ENCODE measurements at regions not wholly inside any gene's neighbourhood (a gene's known extent, or its start where the extent isn't known, plus 50 kb on each side); places are given as distances from the start of the nearest gene placed in this dataset.

DNA sequence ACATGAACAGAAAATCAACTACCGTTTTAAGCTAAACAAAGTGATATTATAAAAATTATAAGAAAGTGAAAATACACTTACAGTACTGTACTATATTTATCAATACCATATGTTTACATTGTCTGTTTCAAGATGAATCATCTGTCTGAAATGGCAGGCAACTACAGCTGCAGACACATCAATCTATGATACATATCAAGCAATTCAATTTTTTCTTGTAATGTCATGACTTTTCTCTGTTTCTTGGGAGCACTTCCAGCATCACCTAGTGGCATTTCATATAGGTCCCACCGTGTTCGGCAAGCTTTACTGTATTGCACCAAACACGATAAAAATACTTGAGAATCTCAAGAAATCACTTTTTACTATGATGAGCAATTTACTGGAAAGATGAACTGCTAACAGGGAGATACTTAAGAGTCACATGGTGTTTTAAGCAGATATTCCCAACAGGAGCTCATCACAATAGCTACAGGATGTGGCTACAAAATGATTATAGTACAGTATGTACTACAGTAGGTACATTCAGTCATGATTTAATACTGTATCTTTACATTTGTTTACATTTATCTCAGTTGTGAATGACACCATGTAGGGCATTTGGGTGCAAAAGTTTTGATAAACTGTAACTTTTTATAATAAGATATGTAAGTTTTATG is 207.4 kb downstream of the ADAM29 start:
- no peak for DNase-seq (ENCODE audit: low spot score)

DNA sequence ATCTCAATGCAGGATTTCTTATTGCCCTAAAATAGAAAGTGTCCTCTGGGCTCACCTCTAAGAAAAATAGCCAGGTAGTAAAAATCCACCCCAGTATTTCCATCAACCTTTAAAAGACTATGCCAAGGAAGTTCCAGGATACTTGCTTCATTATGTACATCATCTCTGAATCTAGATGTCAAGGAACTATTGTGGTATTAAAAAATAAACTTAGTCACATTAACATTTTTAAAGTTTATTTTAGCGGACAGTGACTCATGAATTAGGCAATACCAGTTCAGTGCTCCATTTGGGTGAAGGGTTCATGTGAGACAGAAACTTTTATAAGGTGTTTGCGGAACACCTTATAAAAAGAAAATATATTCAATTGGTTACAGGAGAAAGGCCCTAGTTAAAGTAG is 209.2 kb downstream of the ADAM29 start:
- DNase-seq (ENCODE audit: low spot score): no peak

DNA sequence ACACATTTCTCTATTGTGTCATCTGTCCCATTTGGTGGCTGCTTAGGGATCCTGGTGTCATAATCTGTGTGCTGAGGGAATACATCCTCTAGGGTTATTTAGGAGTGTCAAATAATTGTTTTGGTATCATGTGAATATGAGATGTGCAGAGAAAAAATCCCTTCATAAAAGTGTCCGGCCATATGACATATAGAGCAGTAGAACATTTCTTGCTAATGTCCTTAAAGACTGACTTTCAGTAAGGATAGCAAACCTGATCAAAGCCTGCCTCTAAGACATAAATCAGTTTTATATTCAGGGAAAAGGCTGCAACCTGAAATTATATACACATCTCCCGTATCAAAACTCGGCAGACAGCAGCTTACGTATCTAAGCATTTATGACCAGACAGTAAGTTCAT is 211.6 kb downstream of the ADAM29 start:
- DNase-seq (ENCODE audit: low spot score): no peak

DNA sequence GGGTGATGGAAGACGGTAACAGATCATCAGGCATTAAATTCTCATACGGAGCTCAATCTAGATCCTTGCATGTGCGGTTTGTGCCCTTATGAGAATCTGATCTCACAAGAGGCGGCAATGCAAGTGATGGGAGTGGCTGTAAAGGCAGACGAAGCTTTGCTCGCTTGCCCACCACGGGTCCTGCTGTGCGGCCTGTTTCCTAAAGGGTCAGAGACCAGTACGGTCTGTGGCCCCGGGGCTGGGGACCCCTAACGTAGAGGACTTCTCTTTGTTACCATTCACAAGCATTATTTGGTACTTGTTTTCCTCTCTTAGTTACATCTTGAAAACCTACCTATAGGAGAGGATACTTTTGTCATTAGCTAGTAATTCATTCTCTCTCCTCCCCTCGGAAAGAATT is 221.0 kb downstream of the ADAM29 start:
- DNase-seq (ENCODE audit: low spot score): no peak

DNA sequence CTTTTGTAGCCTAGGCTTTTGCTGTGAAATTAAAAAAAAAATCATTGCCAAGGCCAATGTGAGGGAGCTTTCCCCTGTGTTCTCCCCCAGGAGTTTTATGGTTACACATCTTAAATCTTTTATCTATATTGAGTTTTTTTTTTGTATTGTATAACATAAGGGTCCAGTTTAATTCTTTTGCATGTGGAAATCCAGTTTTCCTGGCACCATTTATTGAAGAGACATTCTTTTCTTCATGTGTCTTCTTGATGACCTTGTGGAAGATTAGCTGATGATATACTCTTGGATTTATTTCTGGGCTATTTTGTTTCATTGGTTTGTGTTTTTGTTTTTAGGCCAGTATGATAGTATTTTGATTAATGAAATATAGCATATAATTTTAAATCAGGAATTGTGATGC is 225.0 kb downstream of the ADAM29 start:
- DNase-seq (ENCODE audit: low spot score): no peak

DNA sequence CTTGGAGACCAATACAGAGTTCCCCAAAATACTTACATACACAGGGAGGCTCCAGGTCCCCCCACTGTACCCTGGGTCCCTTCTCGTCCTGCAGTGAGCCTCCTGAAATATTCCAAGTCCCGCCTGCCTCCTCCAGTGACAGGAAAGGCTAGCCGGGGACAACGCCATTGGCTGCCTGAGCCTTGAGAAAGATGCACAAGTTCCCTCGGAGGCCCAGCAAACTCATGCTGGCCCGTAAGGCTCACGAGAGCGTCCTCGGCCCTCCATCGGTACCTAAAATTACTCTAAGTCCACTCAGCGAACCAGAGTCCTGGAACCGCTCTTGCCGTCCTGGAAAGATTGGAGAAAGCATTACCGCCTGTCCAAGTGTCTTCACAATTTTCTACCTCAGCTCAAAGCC is 228.6 kb downstream of the ADAM29 start:
- no peak for DNase-seq (ENCODE audit: low spot score)

DNA sequence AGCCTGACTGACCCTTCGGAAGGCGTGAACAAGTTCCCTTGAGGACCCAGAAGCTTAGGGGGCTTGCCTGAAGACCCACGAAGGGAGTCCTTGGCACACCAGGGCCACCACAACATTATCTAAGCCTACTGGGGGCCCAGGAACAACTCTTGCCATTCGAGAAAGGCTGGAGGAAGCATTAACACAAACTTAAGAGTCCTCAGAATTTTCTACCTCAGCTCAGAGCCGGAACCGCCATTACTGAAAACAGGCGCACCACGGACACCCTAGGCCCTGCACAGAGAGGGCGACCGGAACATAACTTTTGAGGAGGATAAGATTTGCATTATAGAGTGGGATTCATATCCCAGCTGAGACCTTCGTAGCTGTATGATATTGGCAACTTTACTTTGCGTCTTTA is 229.1 kb downstream of the ADAM29 start:
- DNase-seq (ENCODE audit: low spot score): no peak

DNA sequence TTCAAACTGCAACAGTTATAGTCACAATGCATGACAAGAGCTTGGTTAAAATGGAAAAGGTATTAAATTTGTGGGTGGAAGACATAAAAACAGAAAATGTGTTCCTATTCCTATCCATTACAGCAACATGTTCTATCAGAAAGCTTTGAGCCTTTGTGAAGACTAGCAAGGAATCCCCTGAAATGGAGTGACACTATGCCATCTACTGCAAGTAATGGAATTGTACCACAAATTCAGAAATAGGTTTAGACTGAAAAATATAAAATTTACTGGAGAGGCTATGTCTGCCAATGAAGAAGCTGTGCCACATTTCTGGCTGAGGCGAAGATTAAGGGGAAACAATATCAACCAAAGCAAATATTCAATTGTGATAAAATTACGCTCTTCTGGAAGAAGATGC is 247.9 kb downstream of the ADAM29 start:
- DNase-seq (ENCODE audit: low spot score): no peak

DNA sequence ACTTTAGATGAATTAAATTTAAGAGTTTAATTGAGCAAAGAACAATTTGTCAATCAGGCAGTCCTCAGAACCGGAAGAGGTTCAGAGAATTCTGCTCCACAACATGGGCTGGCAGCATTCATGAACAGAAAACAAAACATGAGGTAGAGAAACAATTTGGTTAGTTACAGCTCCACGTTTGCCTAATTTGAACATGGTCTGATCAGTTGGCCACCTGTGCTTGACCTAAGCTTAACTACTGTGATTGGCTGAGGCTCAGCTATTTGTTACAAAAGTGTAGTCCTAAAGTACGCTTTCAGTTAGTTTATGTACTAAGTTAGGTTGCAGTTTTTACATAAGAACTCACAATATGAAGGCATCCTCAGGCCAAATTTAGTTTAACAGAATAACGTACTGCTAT is 258.6 kb downstream of the ADAM29 start:
- DNase-seq (ENCODE audit: low spot score): no peak

DNA sequence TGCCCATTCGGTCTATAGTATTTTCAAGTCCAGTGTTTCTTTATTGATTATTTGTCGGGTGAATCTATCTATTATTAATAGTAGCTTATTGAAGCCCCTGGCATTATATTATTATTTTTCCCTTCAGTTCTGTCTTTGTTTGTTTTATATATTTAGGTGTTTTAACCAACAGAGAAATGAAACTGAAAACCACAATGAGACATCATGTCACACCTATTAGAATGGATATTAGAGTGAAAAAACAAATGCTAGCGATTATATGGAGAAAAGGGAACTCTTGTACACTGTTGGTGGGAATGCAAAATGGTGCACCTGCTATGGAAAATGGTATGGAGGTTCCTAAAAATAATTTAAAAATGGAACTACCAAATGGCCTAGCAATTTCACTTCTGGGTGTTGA is 272.5 kb downstream of the ADAM29 start:
- no peak for DNase-seq (ENCODE audit: low spot score)

DNA sequence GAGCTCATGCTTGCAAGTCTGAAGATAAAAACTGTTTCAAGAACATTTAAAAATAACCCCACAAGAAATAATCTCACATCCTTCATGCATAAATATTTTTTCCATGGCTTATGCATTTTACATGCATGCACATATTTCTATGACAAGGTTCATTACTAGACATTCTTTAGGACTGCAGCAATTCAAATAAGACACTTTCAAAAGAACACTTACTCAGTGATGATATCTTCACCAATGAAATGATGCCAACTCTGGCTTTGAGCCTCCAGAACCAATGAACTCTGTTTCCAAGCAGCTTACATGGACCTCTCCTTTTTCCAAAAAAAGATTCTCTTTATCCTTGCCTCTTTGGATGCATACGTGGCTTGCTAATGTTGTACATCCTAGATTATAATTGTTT is 279.9 kb downstream of the ADAM29 start:
- DNase-seq (ENCODE audit: low spot score): no peak

DNA sequence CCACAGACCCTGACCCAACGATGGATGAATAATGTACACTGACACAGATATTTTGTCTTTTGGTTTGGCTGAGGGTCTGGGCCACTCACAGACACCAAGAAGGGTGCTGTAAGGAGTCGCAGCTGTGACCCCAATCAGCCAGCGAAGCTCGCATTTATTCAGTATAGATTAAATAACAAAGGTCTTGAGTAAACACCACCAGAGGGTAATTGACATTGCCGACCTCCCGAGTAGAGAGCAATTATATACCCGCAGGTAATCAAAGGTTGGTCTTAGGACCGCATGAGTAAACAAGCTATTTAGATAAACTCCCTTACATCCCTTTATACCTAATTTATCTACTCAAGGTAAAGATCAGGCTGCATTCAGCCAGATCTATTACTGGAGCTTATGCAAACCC is 297.1 kb downstream of the ADAM29 start:
- no peak for DNase-seq (ENCODE audit: low spot score)

DNA sequence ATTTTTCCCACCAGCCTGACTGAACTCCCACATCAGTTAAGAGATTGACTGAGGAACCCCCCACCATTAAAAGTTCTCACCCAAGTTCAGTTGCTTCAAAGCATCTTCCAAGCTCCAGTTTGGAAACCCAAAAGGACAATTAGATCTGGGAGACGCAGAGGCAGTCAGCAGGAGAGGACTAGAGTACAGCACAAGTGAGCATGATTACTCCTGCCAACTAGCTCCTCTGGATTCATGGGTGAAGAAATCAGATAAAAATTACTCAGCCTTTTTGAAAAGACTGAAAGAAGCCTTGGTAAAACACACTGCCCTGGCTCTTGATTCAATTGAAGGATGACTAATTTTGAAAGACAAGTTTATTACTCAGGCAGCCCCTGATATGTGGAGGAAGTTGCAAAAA is 297.5 kb downstream of the ADAM29 start:
- no peak for DNase-seq (ENCODE audit: low spot score)

DNA sequence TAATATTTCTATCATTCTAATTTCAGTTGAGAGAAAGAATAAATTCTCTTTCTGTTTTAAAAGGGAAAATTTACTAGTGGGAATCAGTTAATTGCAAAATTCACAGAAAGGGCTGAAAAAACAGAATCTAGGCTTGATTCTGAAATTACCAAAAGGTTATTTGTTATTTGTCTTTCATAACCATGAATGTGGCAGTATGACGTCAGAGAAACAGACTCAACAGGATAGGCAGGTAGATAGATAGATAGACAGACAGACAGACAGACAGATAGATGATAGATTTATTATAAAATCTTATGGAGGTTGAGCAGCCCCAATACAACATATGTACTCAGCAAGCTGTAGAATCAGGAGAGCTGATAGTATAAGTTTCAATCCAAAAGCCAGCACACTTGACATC is 311.0 kb downstream of the ADAM29 start:
- no peak for DNase-seq (ENCODE audit: low spot score)

DNA sequence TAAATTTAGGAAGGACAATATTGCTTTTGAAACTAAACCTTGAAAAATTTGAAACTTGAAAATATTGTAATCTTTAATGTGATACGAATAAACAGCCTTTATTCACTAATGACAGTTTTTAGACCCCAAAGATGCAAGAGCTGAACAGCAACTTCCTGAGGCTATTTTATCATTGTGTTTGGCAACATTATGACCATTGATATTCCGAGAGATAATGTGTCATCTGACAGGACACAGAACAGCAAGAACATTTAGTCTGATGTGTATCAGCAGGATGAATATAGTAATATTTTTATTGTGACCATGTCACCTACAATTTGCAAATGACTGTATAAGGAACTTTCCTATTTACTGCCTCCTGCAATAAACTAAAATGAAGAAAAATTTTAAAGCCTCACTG is 316.0 kb downstream of the ADAM29 start:
- no peak for DNase-seq (ENCODE audit: low spot score)

DNA sequence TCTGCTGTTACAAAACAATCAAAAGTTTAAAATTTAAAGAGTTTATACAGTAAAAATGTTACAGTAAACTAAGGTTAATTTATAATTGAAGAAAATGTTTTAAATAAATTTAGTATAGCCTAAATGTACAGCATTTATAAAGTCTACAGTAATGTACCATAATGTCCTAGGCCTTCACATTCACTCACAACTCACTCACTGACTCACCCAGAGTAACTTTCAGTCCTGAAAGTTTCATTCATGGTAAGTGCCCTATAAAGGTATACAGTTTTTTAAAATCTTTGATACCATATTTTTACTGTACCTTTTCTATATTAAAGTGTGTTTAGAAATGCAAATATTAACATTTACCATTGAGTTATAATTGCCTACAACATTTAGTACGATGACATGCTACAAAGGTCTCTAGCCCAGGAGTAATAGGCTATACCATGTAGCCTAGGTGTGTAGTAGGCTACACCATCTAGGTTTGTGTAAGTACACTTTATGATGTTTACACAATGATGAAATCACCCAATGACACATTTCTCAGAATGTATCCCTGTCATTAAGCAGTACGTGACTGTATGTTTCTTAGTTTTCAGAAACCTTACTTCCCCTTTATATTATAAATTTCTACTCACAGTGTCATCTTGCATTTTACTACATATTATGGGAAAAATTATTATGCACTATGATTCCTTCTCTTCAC is 320.8 kb downstream of the ADAM29 start:
- no peak for DNase-seq (ENCODE audit: low spot score)

DNA sequence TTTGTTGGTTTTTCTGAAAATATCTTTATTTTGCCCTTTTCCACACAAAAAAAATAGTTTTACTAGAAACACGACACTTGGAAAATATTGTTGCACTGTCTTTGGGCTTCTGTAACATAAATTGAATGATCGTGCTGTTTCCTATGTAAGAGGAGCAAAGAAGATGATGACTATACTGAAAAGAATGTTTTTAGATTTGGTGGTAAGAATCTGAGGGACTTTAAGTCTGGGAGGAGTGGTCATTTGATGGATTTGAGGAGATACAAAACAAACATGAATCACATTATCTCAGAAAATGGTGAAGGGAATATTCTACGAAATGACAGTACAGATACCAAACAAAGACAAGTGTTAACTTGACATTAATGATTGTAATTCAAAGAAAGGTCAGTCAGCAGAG is 328.8 kb downstream of the ADAM29 start:
- DNase-seq (ENCODE audit: low spot score): no peak

DNA sequence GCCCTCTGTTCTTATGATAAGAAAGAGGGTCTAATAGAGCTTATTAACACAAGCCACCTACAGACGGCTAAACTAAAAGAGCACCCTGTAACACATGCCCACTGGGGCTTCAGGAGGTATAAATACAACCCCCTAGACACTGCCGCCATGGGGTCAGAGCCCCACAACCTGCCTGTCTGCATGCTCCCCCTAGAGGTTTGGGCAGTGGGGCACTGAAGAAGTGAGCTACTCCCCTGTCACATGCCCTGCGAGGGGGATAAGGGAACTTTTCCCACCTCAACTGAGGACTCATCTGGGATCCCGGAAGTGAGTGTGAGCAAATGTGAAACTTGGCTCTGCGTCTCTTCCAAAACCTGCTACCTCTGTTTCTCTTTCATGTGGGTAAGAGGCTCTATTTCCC is 334.5 kb downstream of the ADAM29 start:
- no peak for DNase-seq (ENCODE audit: low spot score)

DNA sequence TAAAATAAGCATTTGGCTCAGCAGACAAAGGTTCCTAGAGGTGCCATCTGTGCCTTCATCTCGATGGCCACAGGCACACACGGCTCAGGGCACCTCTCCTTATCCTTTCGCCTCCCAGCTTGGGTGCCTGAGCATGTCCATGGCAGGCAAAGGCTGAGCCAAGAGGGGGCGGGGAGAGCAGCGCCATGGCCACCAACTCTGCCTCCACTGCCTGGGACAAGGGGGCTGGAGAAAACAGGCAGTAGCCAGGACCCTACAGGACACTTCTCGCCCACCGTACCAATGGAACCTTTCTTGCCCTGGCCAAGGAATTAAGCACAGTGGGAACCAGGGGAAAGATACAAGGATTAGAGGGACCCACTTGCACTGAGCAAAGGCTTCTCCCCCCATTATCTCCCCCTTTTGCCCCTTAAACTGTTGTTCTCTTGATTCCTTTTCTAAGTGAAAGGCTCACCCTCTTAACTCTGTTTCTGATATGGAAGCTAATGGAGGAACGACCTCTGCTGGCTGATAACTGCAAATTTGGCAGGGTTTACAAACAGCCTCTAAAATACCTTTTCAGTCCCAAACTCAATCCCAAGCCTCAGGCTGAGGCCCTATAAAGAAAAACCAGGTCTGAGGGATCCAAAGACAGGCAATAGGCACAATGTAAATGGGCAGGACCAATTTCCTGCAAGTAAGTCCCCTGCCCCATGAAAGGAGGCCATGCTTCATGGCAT is 335.2 kb downstream of the ADAM29 start:
- no peak for DNase-seq (ENCODE audit: low spot score)

DNA sequence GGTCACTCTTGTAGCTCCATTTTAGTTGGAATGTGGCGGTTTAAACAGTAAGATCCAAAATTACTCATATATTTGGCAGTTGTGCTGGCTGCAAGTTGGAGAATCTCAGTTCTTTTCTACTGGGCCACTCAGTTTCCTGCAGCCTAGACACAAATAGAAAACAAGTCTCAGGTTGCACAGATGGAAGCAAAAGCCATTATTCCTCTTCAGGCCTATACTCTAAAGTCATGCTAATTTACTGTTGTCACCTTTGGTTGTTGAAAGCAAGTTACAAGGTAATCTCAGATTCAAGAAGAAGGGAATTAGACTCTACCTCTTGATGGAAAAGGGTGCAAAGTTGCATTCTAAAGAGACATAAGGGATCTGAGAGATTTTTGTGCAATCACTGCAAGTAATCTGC is 345.4 kb downstream of the ADAM29 start:
- DNase-seq (ENCODE audit: low spot score): no peak

DNA sequence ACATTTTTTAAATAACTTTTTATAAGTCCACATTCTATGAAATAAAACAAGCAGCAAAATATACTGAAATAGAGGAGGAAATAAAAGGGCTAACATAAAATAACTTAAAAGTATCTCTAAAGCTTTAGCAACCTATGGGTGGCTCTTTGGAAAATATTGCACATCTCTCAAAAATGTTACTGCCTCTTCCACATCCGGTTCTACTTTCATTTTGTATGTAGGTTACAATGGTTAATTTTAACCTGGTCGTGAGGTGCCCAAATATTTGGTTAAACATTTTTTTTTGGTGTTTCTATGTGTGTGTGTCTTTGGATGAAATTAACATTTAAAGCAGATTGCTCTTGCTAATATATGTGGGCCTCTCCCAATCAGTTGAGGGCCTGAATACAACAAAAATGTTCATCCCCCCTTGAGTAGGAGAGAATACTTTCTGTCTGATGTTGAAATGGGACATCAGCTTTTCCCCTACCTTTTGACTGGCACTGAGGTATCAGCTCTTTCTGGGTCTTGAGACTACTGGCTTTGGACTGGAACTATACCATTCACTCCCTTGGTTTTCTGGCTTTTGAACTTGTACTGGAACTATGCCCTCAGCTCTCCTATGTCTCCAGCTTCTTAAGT is 353.0 kb downstream of the ADAM29 start:
- DNase-seq (ENCODE audit: low spot score): no peak

DNA sequence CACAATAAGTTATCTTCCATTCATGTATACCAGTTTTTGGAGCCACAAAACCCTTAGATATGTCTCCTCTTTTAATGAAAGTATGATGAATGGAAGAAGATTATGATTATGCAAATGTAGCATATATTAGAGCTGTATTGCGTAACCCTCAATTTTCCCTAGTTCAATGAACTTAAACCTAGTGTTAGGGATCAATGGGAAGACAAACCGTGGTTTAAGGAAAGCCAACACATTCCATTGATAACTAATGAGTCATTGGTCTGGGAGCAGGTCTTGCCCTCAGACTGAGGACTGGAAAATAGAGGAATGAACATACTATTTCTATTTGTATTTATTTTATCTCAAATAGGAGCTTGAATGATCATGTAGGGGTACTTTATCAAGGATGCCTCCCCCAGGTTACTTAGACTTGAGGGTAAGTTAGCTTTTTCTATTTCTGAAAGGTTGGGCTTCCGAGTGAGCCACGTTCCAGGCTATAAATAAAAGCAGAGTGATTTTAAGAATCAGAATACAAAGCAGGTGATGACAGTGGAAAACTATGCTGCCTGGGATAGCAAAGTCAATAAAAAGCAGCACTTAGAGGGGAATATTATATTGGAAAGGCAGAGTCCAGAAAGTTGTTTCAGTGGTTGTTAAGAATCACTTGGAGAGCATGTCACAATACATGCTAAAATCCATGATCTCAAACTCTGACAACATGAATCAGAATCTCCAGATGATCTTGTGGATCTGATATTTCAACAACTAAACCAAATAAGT is 356.0 kb downstream of the ADAM29 start:
- no peak for DNase-seq (ENCODE audit: low spot score)

All from SK-N-DZ (cell line).